ENCODE measurements at regions not wholly inside any gene's neighbourhood (a gene's known extent, or its start where the extent isn't known, plus 50 kb on each side); places are given as distances from the start of the nearest gene placed in this dataset.
"Not testable (repeated sequence)": the region's sequence is repeated elsewhere in the genome, so short reads cannot be mapped to it uniquely, and the experiment has no call there.

DNA sequence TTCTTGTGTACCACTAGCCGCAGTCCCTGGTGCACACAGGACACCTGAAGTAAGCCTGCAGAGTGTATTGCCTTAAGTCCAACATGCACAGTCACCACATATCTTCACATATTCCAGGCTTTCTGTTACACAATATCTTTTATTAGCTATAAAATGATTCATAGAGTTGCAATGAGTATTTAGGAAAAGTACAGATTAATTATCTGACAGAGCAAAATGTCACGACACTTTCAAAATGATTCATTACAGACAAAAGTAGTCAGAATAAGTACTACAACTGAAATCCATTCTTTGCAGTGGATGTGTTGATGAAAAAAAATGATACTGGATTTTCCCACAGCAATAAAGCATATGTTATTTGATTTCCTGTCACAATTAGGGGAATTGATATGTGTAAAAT is 199.5 kb upstream of the ASCC3 start:
- no peak overlapping the region for H3K4me3 ChIP-seq (ENCODE audit: low read length)
- TF ChIP-seq, protein P1, sequence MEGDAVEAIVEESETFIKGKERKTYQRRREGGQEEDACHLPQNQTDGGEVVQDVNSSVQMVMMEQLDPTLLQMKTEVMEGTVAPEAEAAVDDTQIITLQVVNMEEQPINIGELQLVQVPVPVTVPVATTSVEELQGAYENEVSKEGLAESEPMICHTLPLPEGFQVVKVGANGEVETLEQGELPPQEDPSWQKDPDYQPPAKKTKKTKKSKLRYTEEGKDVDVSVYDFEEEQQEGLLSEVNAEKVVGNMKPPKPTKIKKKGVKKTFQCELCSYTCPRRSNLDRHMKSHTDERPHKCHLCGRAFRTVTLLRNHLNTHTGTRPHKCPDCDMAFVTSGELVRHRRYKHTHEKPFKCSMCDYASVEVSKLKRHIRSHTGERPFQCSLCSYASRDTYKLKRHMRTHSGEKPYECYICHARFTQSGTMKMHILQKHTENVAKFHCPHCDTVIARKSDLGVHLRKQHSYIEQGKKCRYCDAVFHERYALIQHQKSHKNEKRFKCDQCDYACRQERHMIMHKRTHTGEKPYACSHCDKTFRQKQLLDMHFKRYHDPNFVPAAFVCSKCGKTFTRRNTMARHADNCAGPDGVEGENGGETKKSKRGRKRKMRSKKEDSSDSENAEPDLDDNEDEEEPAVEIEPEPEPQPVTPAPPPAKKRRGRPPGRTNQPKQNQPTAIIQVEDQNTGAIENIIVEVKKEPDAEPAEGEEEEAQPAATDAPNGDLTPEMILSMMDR (conservative IDR thresholded peaks at IDR 0.05; ENCODE audit: low read length) = no peak
- peak; percentile 39 for DNase-seq (ENCODE audit: low read depth)

DNA sequence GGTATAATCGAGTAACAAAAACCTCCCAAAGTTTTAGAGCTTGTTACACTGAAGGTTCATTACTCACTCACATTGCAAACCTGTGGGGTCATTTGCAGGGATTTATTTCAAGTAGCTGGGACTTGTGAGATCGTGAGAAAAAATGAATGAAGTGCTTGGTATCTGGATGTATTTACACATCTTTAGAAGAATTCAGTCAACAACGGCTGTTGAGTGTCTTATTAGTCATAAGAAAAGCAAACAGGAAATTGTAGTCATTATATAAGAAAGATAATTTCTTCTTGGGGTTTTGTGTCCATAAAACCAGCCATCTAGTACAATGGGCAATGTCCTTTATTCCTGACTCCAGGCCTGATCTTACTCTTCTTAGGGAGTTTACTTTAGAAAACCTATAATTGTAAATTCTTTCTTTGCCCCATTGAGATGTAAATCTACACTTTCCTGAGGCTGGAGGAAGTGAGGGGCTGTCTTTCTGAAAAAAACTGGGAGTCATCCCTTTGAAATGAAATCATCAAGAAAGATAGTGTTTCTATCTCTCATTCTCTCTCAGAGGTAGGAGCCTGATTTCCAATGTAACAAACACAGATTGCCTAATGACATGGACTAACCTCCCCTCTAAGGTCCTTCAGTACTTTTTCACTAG is 202.5 kb upstream of the ASCC3 start:
- peak; percentile 74 for DNase-seq (ENCODE audit: low read depth)
- TF ChIP-seq, protein P1 (conservative IDR thresholded peaks at IDR 0.05; ENCODE audit: low read length) = no peak
- H3K4me3 ChIP-seq (ENCODE audit: low read length) = no peak overlapping the region

DNA sequence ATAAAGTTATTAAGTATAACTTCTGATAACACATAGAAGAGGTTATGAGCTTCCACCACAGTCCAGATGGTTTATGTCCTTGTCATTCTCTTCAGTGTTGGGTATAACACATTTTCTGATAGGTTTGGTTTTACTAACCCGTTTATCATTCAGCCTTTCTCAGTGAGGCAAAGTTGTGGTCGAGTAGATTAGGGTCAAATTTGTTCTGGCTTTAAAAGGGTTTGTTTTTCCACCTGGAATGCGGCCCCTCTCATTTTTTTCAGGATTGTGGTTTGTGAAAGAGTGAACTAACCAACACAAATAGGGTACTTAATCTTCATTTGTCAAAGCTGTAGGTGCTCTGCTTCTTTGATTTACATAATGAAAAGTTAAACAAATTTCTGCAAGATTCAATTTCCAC is 204.2 kb upstream of the ASCC3 start:
- no peak for DNase-seq (ENCODE audit: low read depth)
- TF ChIP-seq, protein P1 (conservative IDR thresholded peaks at IDR 0.05; ENCODE audit: low read length) = no peak
- no peak overlapping the region for H3K4me3 ChIP-seq (ENCODE audit: low read length)

DNA sequence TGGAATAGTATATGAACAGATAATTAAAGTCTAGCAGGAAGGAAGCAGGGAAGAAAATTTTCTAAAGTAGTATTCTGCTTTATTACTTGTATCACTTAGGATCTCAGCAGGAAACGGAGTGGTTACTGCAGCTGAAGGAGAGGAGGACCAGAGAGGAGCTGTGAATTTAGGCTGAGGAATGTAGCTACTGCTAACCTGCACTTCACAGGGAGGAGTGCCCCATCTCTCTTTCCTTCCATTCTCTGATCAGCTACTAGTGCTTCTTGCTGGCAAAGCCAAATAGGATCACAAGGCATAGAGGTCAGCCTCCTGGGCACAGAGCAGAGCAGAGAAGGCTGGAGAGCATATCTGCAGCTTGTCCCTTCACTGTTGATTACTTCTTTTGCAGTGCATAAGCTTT is 205.3 kb upstream of the ASCC3 start:
- H3K4me3 ChIP-seq (ENCODE audit: low read length) = no peak overlapping the region
- TF ChIP-seq, protein P1 (conservative IDR thresholded peaks at IDR 0.05; ENCODE audit: low read length) = no peak
- no peak for DNase-seq (ENCODE audit: low read depth)

DNA sequence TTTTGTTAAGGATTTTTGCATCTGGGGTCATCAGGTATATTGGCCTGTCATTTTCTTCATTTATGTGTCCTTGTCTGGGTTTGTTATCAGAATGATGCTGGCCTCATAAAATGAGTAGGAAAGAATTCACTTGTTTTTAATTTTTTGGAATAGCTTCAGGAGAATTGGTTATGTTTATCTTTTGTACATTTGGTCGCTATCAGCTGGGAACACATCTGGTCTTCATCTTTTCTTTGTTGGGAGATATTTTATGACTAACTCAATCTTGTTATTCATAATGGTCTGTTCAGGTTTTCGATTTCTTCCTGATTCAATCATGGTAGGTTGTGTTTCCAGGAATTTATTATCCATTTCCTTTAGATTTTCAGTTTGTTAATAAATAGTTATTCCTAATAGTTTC is 207.5 kb upstream of the ASCC3 start:
- no peak overlapping the region for H3K4me3 ChIP-seq (ENCODE audit: low read length)
- TF ChIP-seq, protein P1 (conservative IDR thresholded peaks at IDR 0.05; ENCODE audit: low read length) = no peak
- no peak for DNase-seq (ENCODE audit: low read depth)

DNA sequence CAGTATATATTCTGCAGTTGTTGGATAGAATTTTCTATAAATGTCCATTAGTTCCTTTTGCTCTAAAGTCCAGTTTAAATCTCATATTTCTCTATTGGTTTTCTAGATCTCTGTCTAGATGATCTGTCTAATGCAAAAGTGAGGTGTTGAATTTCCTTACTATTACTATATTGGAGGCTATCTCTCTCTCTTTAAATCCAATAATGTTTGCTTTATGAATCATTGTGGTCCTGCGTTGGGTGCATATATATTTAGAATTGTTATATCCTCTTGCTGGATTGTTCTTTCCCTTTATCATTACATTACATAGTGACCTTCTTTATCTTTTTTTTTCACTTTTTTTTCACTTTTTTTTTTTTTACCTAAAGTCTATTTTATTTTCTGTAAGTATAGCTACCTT is 208.5 kb upstream of the ASCC3 start:
- no peak for DNase-seq (ENCODE audit: low read depth)
- H3K4me3 ChIP-seq (ENCODE audit: low read length) = no peak overlapping the region
- TF ChIP-seq, protein P1 (conservative IDR thresholded peaks at IDR 0.05; ENCODE audit: low read length) = no peak

DNA sequence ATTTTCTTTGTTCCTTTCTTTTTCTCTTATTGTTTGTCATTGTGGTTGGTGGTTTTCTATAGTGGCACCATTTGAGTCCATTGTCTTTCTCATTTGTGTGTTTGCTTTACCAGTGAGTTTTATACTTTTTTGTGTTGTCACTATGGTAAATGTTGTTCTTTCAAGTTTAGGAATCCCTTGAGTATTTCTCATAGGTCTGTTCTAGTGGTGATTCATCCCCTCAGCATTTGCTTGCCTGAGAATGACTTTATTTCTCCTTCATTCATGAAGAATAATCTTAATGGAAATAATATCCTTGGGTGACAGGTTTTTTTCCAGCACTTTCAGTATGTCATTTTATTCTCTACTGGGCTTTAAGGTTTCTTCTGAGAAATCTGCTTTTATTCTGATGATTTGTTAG is 209.2 kb upstream of the ASCC3 start:
- no peak overlapping the region for H3K4me3 ChIP-seq (ENCODE audit: low read length)
- TF ChIP-seq, protein P1 (conservative IDR thresholded peaks at IDR 0.05; ENCODE audit: low read length) = no peak
- DNase-seq (ENCODE audit: low read depth) = no peak

DNA sequence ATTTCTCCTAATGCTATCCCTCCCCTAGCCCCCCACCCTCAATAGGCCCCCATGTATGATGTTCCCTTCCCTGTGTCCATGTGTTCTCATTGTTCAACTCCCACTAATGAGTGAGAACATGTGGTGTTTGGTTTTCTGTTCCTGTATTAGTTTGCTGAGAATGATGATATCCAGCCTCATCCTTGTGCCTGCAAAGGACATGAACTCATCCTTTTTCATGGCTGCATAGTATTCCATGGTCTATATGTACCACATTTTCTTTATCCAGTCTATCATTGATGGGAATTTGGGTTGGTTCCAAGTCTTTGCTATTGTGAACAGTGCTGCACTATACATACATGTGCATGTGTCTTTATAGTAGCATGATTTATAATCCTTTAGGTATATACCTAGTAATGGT is 217.5 kb upstream of the ASCC3 start:
- not testable (repeated sequence) for H3K4me3 ChIP-seq (ENCODE audit: low read length); DNase-seq (ENCODE audit: low read depth)

Data from AG10803 (cell line).